H1 (cell line): ENCODE measurements at regions not wholly inside any gene's neighbourhood (a gene's known extent, or its start where the extent isn't known, plus 50 kb on each side); places are given as distances from the start of the nearest gene placed in this dataset.

ENCODE experiments used
- ATF2 ChIP-seq: IDR thresholded peaks from 2 replicates; pipeline ENCODE4 v1.6.1; 2012; ENCODE audit warnings: low read length, inconsistent platforms
- BRCA1 ChIP-seq: IDR thresholded peaks from 2 replicates; pipeline ENCODE4 v1.6.1; 2012; ENCODE audit warnings: low read depth, low read length, improper control_type of control experiment
- MAX ChIP-seq: IDR thresholded peaks from 2 replicates; pipeline ENCODE4 v1.6.1; 2012; ENCODE audit warnings: inconsistent platforms
- SAP30 ChIP-seq: fragments of 300-600 bp; sonication (generic); IDR thresholded peaks from 2 replicates; pipeline ENCODE4 v1.7.1; 2012; ENCODE audit warnings: low read length, moderate library complexity, mild to moderate bottlenecking, inconsistent platforms; ENCODE audit not compliant: insufficient read depth, insufficient replicate concordance
- TAF7 ChIP-seq: optimal IDR thresholded peaks from 2 replicates; pipeline ENCODE3; 2011; ENCODE audit warnings: low read depth, mild to moderate bottlenecking, inconsistent platforms, low read length, moderate library complexity, borderline replicate concordance
- ZNF274 ChIP-seq: IDR thresholded peaks from 2 replicates; pipeline ENCODE4 v1.7.0; 2012; ENCODE audit warnings: low read length, borderline replicate concordance; ENCODE audit errors: extremely low read depth

- TF ChIP-seq ATF2 (no peak), MAX (no peak), BRCA1 (no peak), TAF7 (no peak), ZNF274 (no peak), SAP30 (no peak)
Observed at GRCh38 chr2:10517351-10518043, 69.4 kb upstream of the ODC1 start (continued).
